ENCODE measurements at regions not wholly inside any gene's neighbourhood (a gene's known extent, or its start where the extent isn't known, plus 50 kb on each side); places are given as distances from the start of the nearest gene placed in this dataset.

- POLR2A ChIA-PET = no interaction called here
- no peaks in the 10 kb centered on the region; the same call in 1 of the 2 replicates for H3K27me3 ChIP-seq (ENCODE audit: control insufficient read depth, insufficient read depth, low read length)
- no peak for TF ChIP-seq CTCF (IDR thresholded peaks at IDR 0.05; ENCODE audit: insufficient read depth, low read depth, low read length)
- no peak for DNase-seq (ENCODE audit: low read depth)
- H3K4me3 ChIP-seq (ENCODE audit: low read depth, low read length) = no peak overlapping the region
- H3K36me3 ChIP-seq (ENCODE audit: control insufficient read depth, insufficient read depth, low read length) = no peaks in the 10 kb centered on the region
- CTCF ChIA-PET = no interaction called here
Observed at GRCh38 chr2:60368456-60368855, 185.0 kb downstream of the BCL11A start.

- H3K4me3 ChIP-seq (ENCODE audit: low read depth, low read length) = no peak overlapping the region
- ChIA-PET POLR2A (no interaction called here), CTCF (interaction anchor here (0.5 kb wide), 1 partner anchor 33 kb away, joined by 3 read pairs; no protein-coding TSS in a partner anchor)
- H3K27me3 ChIP-seq (ENCODE audit: control insufficient read depth, insufficient read depth, low read length) = no peaks in the 10 kb centered on the region
- DNase-seq (ENCODE audit: low read depth) = no peak
- no peak for TF ChIP-seq CTCF (IDR thresholded peaks at IDR 0.05; ENCODE audit: insufficient read depth, low read depth, low read length)
- H3K36me3 ChIP-seq (ENCODE audit: control insufficient read depth, insufficient read depth, low read length) = no peaks in the 10 kb centered on the region
Observed at GRCh38 chr2:60366135-60366712, 187.2 kb downstream of the BCL11A start.

- ChIA-PET CTCF (interaction anchor here (0.5 kb wide), 1 partner anchor 34 kb away, joined by 3 read pairs; no protein-coding TSS in a partner anchor), POLR2A (no interaction called here)
- Histone ChIP-seq H3K4me3 (ENCODE audit: low read depth, low read length) (no peak overlapping the region), H3K36me3 (ENCODE audit: control insufficient read depth, insufficient read depth, low read length) (no peaks in the 10 kb centered on the region), H3K27me3 (ENCODE audit: control insufficient read depth, insufficient read depth, low read length) (no peaks in the 10 kb centered on the region)
- DNase-seq (ENCODE audit: low read depth) = no peak
- TF ChIP-seq CTCF (IDR thresholded peaks at IDR 0.05; ENCODE audit: insufficient read depth, low read depth, low read length) = no peak
Observed at GRCh38 chr2:60365556-60365955, 187.9 kb downstream of the BCL11A start.

- no peak for DNase-seq (ENCODE audit: low read depth)
- POLR2A ChIA-PET = no interaction called here
- CTCF ChIA-PET = no interaction called here
- H3K4me3 ChIP-seq (ENCODE audit: low read depth, low read length) = no peak overlapping the region
- TF ChIP-seq CTCF (IDR thresholded peaks at IDR 0.05; ENCODE audit: insufficient read depth, low read depth, low read length) = no peak
- no peaks in the 10 kb centered on the region for H3K27me3 ChIP-seq (ENCODE audit: control insufficient read depth, insufficient read depth, low read length)
- no peaks in the 10 kb centered on the region for H3K36me3 ChIP-seq (ENCODE audit: control insufficient read depth, insufficient read depth, low read length)
Observed at GRCh38 chr2:60364491-60364890, 189.0 kb downstream of the BCL11A start.

GRCh38 chr2:60361498-60361897, 192.0 kb downstream of the BCL11A start:
- ChIA-PET CTCF (no interaction called here), POLR2A (no interaction called here)
- no peak for TF ChIP-seq CTCF (IDR thresholded peaks at IDR 0.05; ENCODE audit: insufficient read depth, low read depth, low read length)

More at GRCh38 chr2:60361498-60361897, 192.0 kb downstream of the BCL11A start:
- Histone ChIP-seq H3K4me3 (ENCODE audit: low read depth, low read length) (no peak overlapping the region), H3K36me3 (ENCODE audit: control insufficient read depth, insufficient read depth, low read length) (no peaks in the 10 kb centered on the region), H3K27me3 (ENCODE audit: control insufficient read depth, insufficient read depth, low read length) (no peaks in the 10 kb centered on the region)
- no peak for DNase-seq (ENCODE audit: low read depth)
